SJSA1 (cell line): ENCODE measurements at regions not wholly inside any gene's neighbourhood (a gene's known extent, or its start where the extent isn't known, plus 50 kb on each side); places are given as distances from the start of the nearest gene placed in this dataset.

Experiments
- DNase-seq, 2 experiments: peaks; one replicate each; pipeline ENCODE4 v3.0.0-alpha.2; 2015 to 2020; ENCODE audit warnings: low spot score in 2 of 2, low read depth in 1 of 2
- H3K27ac ChIP-seq: fragments of 250-450 bp; sonication (Bioruptor Pico); 2 replicates; pipeline ENCODE4 v1.5.1; 2020; ENCODE audit warnings: mild to moderate bottlenecking, moderate library complexity
- H3K27me3 ChIP-seq: fragments of 250-450 bp; sonication (Bioruptor Pico); replicated peaks from 2 replicates; pipeline ENCODE4 v1.5.1; 2020; ENCODE audit warnings: mild to moderate bottlenecking, moderate library complexity
- H3K36me3 ChIP-seq: fragments of 250-450 bp; sonication (Bioruptor Pico); 2 replicates; pipeline ENCODE4 v1.5.1; 2020; ENCODE audit warnings: mild to moderate bottlenecking
- H3K4me1 ChIP-seq: fragments of 250-450 bp; sonication (Bioruptor Pico); replicated peaks from 2 replicates; pipeline ENCODE4 v1.6.1; 2021; ENCODE audit warnings: mild to moderate bottlenecking
- H3K4me3 ChIP-seq: fragments of 250-450 bp; sonication (Bioruptor Pico); 2 replicates; pipeline ENCODE4 v1.5.1; 2020; ENCODE audit warnings: mild to moderate bottlenecking
- H3K9me3 ChIP-seq: fragments of 250-450 bp; sonication (Bioruptor Pico); replicated peaks from 2 replicates; pipeline ENCODE4 v1.5.1; 2020; ENCODE audit warnings: mild to moderate bottlenecking

- Histone ChIP-seq H3K27me3 (peaks cover 5% of the 10 kb centered on the region), H3K9me3 (no peaks in the 10 kb centered on the region), H3K36me3 (no peaks in the 10 kb centered on the region), H3K27ac (no peak overlapping the region), H3K4me3 (no peak overlapping the region), H3K4me1 (no peaks in the 10 kb centered on the region)
- no peak for DNase-seq
These were observed 279.8 kb upstream of the EDNRB start for GRCh38 chr13:78198419-78198818.

GRCh38 chr13:78197231-78197630, 278.6 kb upstream of the EDNRB start:
- H3K4me3 ChIP-seq = no peak overlapping the region
- H3K4me1 ChIP-seq = no peaks in the 10 kb centered on the region
- DNase-seq = no peak
- H3K36me3 ChIP-seq = no peaks in the 10 kb centered on the region
- no peaks in the 10 kb centered on the region for H3K9me3 ChIP-seq
- peaks cover 4% of the 10 kb centered on the region for H3K27me3 ChIP-seq
- H3K27ac ChIP-seq = no peak overlapping the region

- Histone ChIP-seq H3K9me3 (no peaks in the 10 kb centered on the region), H3K4me1 (no peaks in the 10 kb centered on the region), H3K36me3 (no peaks in the 10 kb centered on the region), H3K27me3 (peaks cover 3% of the 10 kb centered on the region; the same call in 1 of the 2 replicates), H3K4me3 (no peak overlapping the region), H3K27ac (no peak overlapping the region)
- no peak for DNase-seq
These were observed 276.4 kb upstream of the EDNRB start for GRCh38 chr13:78194904-78195639.

DNA sequence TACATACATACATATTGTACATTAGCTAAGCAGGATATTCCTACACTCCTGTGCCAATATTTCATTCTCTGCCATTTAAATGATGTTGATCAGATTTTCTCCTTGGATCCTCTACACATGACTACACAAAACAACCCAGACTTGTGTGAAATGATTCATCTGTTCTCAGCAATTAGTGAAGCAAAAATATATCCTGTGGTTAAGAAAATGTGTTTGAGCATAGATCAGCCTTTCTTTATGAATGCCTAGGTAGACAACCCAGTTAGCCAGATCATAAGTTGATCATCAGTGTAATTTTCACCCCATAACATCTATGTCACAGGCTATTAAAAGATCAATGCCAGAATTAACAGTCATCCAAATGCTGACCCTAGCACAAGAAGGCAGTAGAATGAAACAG, 275.2 kb upstream of the EDNRB start:
- no peak overlapping the region for H3K27ac ChIP-seq
- H3K4me3 ChIP-seq = no peak overlapping the region
- H3K4me1 ChIP-seq = no peaks in the 10 kb centered on the region
- H3K27me3 ChIP-seq = peaks cover 3% of the 10 kb centered on the region; the same call in 1 of the 2 replicates
- no peaks in the 10 kb centered on the region for H3K9me3 ChIP-seq
- DNase-seq = no peak
- H3K36me3 ChIP-seq = no peaks in the 10 kb centered on the region

- Histone ChIP-seq H3K27ac (no peak overlapping the region), H3K9me3 (no peaks in the 10 kb centered on the region), H3K4me1 (no peaks in the 10 kb centered on the region), H3K4me3 (no peak overlapping the region), H3K27me3 (0 out of 2 replicates have a peak, but pooled peaks cover 3% of the 10 kb centered on the region), H3K36me3 (no peaks in the 10 kb centered on the region)
- no peak for DNase-seq
These were observed 274.1 kb upstream of the EDNRB start for GRCh38 chr13:78192716-78193115.

DNA sequence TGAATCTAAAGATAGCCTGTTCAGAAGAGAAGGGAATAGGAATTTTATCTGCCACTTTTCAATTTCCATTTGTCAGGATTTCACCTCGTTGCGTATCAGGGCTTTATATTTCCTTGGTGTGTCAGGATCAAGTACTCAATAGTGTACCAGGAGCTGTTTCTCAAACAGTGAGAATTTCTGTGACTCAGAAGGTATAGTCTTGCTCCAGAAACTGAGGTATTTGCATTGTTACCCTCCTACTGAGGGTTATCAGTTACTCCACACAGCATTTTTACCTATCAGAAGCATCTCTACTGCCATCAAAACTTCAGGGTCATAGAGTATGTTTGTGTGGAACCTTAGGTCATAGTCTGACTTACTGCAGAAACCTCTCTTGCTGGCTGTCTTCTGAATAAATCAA, 271.7 kb upstream of the EDNRB start:
- Histone ChIP-seq H3K27me3 (0 out of 2 replicates have a peak, but pooled peaks cover 3% of the 10 kb centered on the region), H3K4me3 (no peak overlapping the region), H3K4me1 (no peaks in the 10 kb centered on the region), H3K9me3 (no peaks in the 10 kb centered on the region), H3K36me3 (no peaks in the 10 kb centered on the region), H3K27ac (no peak overlapping the region)
- no peak for DNase-seq

DNA sequence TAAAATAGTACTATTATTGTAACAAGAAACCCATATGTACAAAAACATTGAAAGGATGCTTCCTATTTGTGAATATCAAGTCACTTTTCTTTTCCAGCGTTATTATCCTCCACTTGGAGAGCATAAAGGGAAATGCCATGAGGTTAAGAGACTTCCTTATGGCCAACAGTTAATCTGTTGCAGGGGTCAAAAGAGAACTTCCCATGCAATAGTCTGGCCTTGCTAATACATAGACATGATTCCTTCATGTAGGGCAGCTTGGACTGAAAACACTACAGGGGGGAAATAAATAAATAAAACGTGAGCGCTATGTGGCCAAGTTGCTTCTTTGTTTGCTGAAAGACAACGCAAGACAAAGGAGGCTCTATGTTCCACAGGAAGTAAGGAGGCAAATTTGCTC, 269.1 kb upstream of the EDNRB start:
- no peak overlapping the region for H3K27ac ChIP-seq
- no peaks in the 10 kb centered on the region for H3K9me3 ChIP-seq
- no peaks in the 10 kb centered on the region for H3K4me1 ChIP-seq
- DNase-seq = no peak
- no peak overlapping the region for H3K4me3 ChIP-seq
- 0 out of 2 replicates have a peak, but pooled peaks cover 3% of the 10 kb centered on the region for H3K27me3 ChIP-seq
- no peaks in the 10 kb centered on the region for H3K36me3 ChIP-seq

GRCh38 chr13:78185700-78186099, 267.1 kb upstream of the EDNRB start:
- 0 out of 2 replicates have a peak, but pooled peaks cover 1% of the 10 kb centered on the region for H3K27me3 ChIP-seq
- DNase-seq = no peak

DNA sequence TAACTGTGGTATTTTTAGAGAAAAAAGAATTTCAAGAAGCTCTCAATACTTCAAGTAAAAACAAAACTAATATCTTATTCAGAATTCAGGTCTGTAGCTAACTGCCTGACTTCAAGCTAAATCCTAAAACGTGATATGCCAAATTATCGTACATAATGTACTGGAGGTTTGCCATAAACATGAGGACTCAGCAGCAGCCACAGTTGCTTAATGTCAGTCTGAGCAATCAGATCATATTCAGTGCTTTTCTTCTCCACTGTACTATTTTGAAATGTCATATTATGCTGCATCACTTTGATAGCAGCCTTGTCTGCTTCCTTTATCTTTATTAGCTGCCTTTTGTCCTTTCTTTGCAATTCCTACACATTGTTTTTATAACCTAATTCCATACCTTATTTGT, 265.1 kb upstream of the EDNRB start:
- Histone ChIP-seq H3K9me3 (no peaks in the 10 kb centered on the region), H3K27me3 (no peaks in the 10 kb centered on the region), H3K27ac (no peak overlapping the region), H3K4me3 (no peak overlapping the region), H3K36me3 (no peaks in the 10 kb centered on the region), H3K4me1 (no peaks in the 10 kb centered on the region)
- no peak for DNase-seq

More at GRCh38 chr13:78185700-78186099, 267.1 kb upstream of the EDNRB start:
- no peak overlapping the region for H3K4me3 ChIP-seq
- H3K9me3 ChIP-seq = no peaks in the 10 kb centered on the region
- no peaks in the 10 kb centered on the region for H3K36me3 ChIP-seq
- H3K27ac ChIP-seq = no peak overlapping the region
- H3K4me1 ChIP-seq = no peaks in the 10 kb centered on the region

DNA sequence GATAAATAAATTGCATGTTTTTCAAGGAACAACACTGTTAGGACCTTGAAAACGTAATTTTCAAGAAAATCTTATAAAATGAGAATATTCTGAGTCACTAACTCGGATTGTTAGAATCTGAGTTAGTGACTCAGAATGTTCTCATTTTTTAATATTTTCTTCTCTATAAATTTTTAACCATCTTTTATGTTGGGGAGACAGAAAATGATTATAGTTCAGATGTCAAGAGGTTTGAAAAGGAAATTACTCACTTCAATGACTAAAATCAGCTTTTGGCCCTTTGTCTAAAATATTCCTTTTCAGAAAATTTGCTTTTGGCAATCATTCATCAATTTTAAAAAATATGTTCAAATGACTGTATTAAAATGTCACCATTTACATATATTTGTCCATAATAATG, 264.2 kb upstream of the EDNRB start:
- Histone ChIP-seq H3K4me1 (no peaks in the 10 kb centered on the region), H3K4me3 (no peak overlapping the region), H3K36me3 (no peaks in the 10 kb centered on the region), H3K27ac (no peak overlapping the region), H3K9me3 (no peaks in the 10 kb centered on the region), H3K27me3 (no peaks in the 10 kb centered on the region)
- DNase-seq = no peak

GRCh38 chr13:78177306-78177705, 258.7 kb upstream of the EDNRB start:
- H3K9me3 ChIP-seq = no peaks in the 10 kb centered on the region; the same call in 1 of the 2 replicates
- no peaks in the 10 kb centered on the region for H3K36me3 ChIP-seq
- H3K27me3 ChIP-seq = no peaks in the 10 kb centered on the region
- no peak for DNase-seq
- no peak overlapping the region for H3K4me3 ChIP-seq
- no peaks in the 10 kb centered on the region for H3K4me1 ChIP-seq
- no peak overlapping the region for H3K27ac ChIP-seq

GRCh38 chr13:78176880-78177279, 258.2 kb upstream of the EDNRB start:
- Histone ChIP-seq H3K27me3 (no peaks in the 10 kb centered on the region), H3K27ac (no peak overlapping the region), H3K36me3 (no peaks in the 10 kb centered on the region), H3K4me3 (no peak overlapping the region), H3K9me3 (no peaks in the 10 kb centered on the region; the same call in 1 of the 2 replicates), H3K4me1 (no peaks in the 10 kb centered on the region)
- DNase-seq = no peak

DNA sequence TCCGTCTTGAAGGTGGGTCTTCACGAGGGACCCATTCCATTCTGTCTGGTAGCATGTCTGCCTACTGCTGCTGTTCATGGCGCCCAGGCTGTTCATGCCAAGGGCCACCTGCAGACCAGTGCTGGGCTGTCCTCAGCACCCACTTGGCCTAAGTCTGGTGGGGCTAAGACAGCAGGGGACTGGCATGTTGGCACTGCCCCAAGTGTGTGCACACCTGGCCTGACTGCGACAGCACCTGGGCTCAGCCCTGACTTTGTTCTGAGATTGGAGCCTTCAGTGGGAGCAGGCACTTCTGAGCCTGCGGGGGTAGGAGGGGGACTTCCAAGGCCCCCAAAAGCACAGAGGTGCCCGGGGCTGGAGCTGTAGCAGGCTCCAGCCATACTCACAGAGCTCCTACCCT, 250.8 kb upstream of the EDNRB start:
- Histone ChIP-seq H3K27ac (no peak overlapping the region), H3K9me3 (no peaks in the 10 kb centered on the region), H3K36me3 (no peaks in the 10 kb centered on the region), H3K4me1 (no peaks in the 10 kb centered on the region), H3K27me3 (no peaks in the 10 kb centered on the region), H3K4me3 (no peak overlapping the region)
- no peak for DNase-seq

- H3K27ac ChIP-seq = no peak overlapping the region
- no peak overlapping the region for H3K4me3 ChIP-seq
- H3K4me1 ChIP-seq = no peaks in the 10 kb centered on the region
- DNase-seq = no peak
- H3K36me3 ChIP-seq = no peaks in the 10 kb centered on the region
- no peaks in the 10 kb centered on the region for H3K27me3 ChIP-seq
- no peaks in the 10 kb centered on the region for H3K9me3 ChIP-seq
These were observed 250.3 kb upstream of the EDNRB start for GRCh38 chr13:78168981-78169380.

GRCh38 chr13:78161266-78161665, 242.6 kb upstream of the EDNRB start:
- Histone ChIP-seq H3K27ac (no peak overlapping the region; the same call in 1 of the 2 replicates), H3K4me1 (peaks cover 25% of the 10 kb centered on the region), H3K9me3 (no peaks in the 10 kb centered on the region), H3K4me3 (no peak overlapping the region), H3K27me3 (no peaks in the 10 kb centered on the region), H3K36me3 (no peaks in the 10 kb centered on the region)
- DNase-seq = no peak
